Gastroesophageal sphincter (tissue), 4 donors: ENCODE measurements at regions not wholly inside any gene's neighbourhood (a gene's known extent, or its start where the extent isn't known, plus 50 kb on each side); places are given as distances from the start of the nearest gene placed in this dataset.
A peak's percentile ranks its signal among the peaks of the same experiment; 100 is the strongest.

Experiments
- ATAC-seq: fragments of 150-250 bp; one replicate; pipeline ENCODE4 v1.9.1; 2016; ENCODE audit warnings: mild to moderate bottlenecking, moderate library complexity
- H3K27ac ChIP-seq, 4 donors: fragments of 200-600 bp; sonication (generic) in 3 of 4; 1 replicate in 3 of 4; 2 replicates in 1 of 4; pipeline ENCODE4 v1.5.1; 2016 to 2019
- H3K27me3 ChIP-seq: fragments of 200-600 bp; sonication (generic); one replicate; pipeline ENCODE4 v1.5.1; 2019
- H3K36me3 ChIP-seq, 2 donors: fragments of 200-600 bp; sonication (generic); one replicate each; pipeline ENCODE4 v1.5.1; 2019; ENCODE audit warnings: control low read depth in 1 of 2
- H3K4me1 ChIP-seq, 3 donors: fragments of 200-600 bp; sonication (generic); 1 replicate in 2 of 3; 2 replicates in 1 of 3; pipeline ENCODE4 v1.5.1; 2016 to 2019; ENCODE audit warnings: control low read depth in 2 of 3
- H3K4me3 ChIP-seq, 2 donors: fragments of 200-600 bp; sonication (generic); one replicate each; pipeline ENCODE4 v1.5.1; 2019; ENCODE audit warnings: mild to moderate bottlenecking in 1 of 2, moderate library complexity in 1 of 2
- H3K9me3 ChIP-seq, 3 donors: fragments of 200-600 bp; sonication (generic); one replicate each; pipeline ENCODE4 v1.5.1; 2017 to 2019; ENCODE audit warnings: control low read depth in 2 of 3
- CTCF ChIP-seq, 4 experiments: fragments of 200-600 bp in 2 of 4; fragments of 450-650 bp in 2 of 4; sonication (generic) in 1 of 4; IDR thresholded peaks; one replicate each; pipeline ENCODE4 v1.5.1; 2017 to 2019; ENCODE audit warnings: antibody characterized with exemption in 4 of 4, mild to moderate bottlenecking in 2 of 4, moderate library complexity in 2 of 4
- EP300 ChIP-seq: sonication (generic); formaldehyde crosslinking; IDR thresholded peaks from one replicate; pipeline ENCODE4 v1.6.1; 2017; ENCODE audit warnings: antibody characterized with exemption, mild to moderate bottlenecking
- POLR2A ChIP-seq, 2 donors: fragments of 450-650 bp; IDR thresholded peaks; one replicate each; pipeline ENCODE4 v1.6.1; 2017; ENCODE audit warnings: antibody characterized with exemption in 2 of 2, mild to moderate bottlenecking in 2 of 2, moderate library complexity in 1 of 2
- POLR2AphosphoS5 ChIP-seq: sonication (generic); formaldehyde crosslinking; IDR thresholded peaks from one replicate; pipeline ENCODE4 v1.6.1; 2017; ENCODE audit warnings: antibody characterized with exemption
- WGBS, 2 donors: methylation state at CpG; one replicate each; pipeline ENCODE4 v1.1.5; 2018; ENCODE audit warnings: low coverage in 1 of 2; 5-methylcytosine and 5-hydroxymethylcytosine counted together

GRCh38 chr4:128454881-128455280, 167.3 kb upstream of the PGRMC2 start:
- Histone ChIP-seq H3K27ac (peak overlapping the region in 1 of 4 donors; percentile 52), H3K27me3 (no peaks in the 10 kb centered on the region), H3K36me3 (no peaks in the 10 kb centered on the region), H3K4me3 (no peak overlapping the region), H3K9me3 (no peaks in the 10 kb centered on the region), H3K4me1 (peaks cover 0 to 18% (median 0%) of the 10 kb centered on the region in 3 donors)
- no peak for TF ChIP-seq EP300
- no peak for TF ChIP-seq CTCF (IDR thresholded peaks at IDR 0.05)
- no peak for ATAC-seq
- 67 to 79% methylated on average over 1 to 4 of the region's 4 CpGs for WGBS, 2 donors

GRCh38 chr4:128454281-128454871, 166.8 kb upstream of the PGRMC2 start:
- H3K27ac ChIP-seq = peak overlapping the region in 1 of 4 donors; percentile 52
- TF ChIP-seq EP300 = no peak
- peak; percentile 60 to 83 (median 81) for TF ChIP-seq CTCF (IDR thresholded peaks at IDR 0.05)
- peak; percentile 83 for TF ChIP-seq POLR2AphosphoS5
- TF ChIP-seq POLR2A (IDR thresholded peaks at IDR 0.05) = no peak
- H3K9me3 ChIP-seq = no peaks in the 10 kb centered on the region
- H3K36me3 ChIP-seq = no peaks in the 10 kb centered on the region
- no peaks in the 10 kb centered on the region for H3K27me3 ChIP-seq
- 5 to 7% methylated on average over 9 of the region's 10 CpGs for WGBS, 2 donors
- peak; percentile 90 for ATAC-seq
- peaks cover 0 to 18% (median 0%) of the 10 kb centered on the region in 3 donors for H3K4me1 ChIP-seq
- H3K4me3 ChIP-seq = no peak overlapping the region

- TF ChIP-seq POLR2A (IDR thresholded peaks at IDR 0.05) (no peak), CTCF (IDR thresholded peaks at IDR 0.05) (no peak)
- Histone ChIP-seq H3K4me1 (peaks cover 0 to 18% (median 0%) of the 10 kb centered on the region in 3 donors), H3K4me3 (no peak overlapping the region), H3K27me3 (no peaks in the 10 kb centered on the region), H3K36me3 (no peaks in the 10 kb centered on the region), H3K9me3 (no peaks in the 10 kb centered on the region), H3K27ac (peak overlapping the region in 2 of 4 donors; percentile 16 to 44)
- 23 to 67% methylated on average over 3 of the region's 3 CpGs for WGBS, 2 donors
- ATAC-seq = peak; percentile 26
These were observed 164.8 kb upstream of the PGRMC2 start for GRCh38 chr4:128452415-128452814.

- H3K27me3 ChIP-seq = no peaks in the 10 kb centered on the region
- H3K27ac ChIP-seq = no peak overlapping the region
- H3K4me3 ChIP-seq = no peak overlapping the region
- no peaks in the 10 kb centered on the region for H3K36me3 ChIP-seq
- TF ChIP-seq POLR2AphosphoS5 (no peak), POLR2A (IDR thresholded peaks at IDR 0.05) (no peak), EP300 (no peak), CTCF (IDR thresholded peaks at IDR 0.05) (no peak)
- H3K4me1 ChIP-seq = peaks cover 0 to 18% (median 0%) of the 10 kb centered on the region in 3 donors
- 88 to 89% methylated on average over 4 to 6 of the region's 7 CpGs for WGBS, 2 donors
- no peaks in the 10 kb centered on the region for H3K9me3 ChIP-seq
- no peak for ATAC-seq
These were observed 163.8 kb upstream of the PGRMC2 start for GRCh38 chr4:128451270-128451905.
